ENCODE measurements at regions not wholly inside any gene's neighbourhood (a gene's known extent, or its start where the extent isn't known, plus 50 kb on each side); places are given as distances from the start of the nearest gene placed in this dataset.

- DNase-seq (ENCODE audit: low read depth in 1 of 2, low spot score in 2 of 2) (no peak), FAIRE-seq (no peak)
- Histone ChIP-seq H2BK15ac (ENCODE audit: low read length) (no peak overlapping the region), H3K4ac (replicated peaks; ENCODE audit: insufficient read length, low read depth, low read length) (no peak overlapping the region), H3K23me2 (ENCODE audit: low read depth, low read length) (no peaks in the 10 kb centered on the region), H3K56ac (replicated peaks; ENCODE audit: insufficient read length, low read depth, low read length) (no peak overlapping the region), H3K23ac (ENCODE audit: insufficient read length) (no peak overlapping the region), H3K14ac (ENCODE audit: insufficient read length) (no peak overlapping the region), H3K9ac (replicated peaks in 1 of 4; ENCODE audit: extremely low read depth in 1 of 4, low read depth in 3 of 4, low read length in 3 of 4) (no peak overlapping the region), H2BK5ac (ENCODE audit: low read depth, low read length) (no peak overlapping the region), H4K20me1 (replicated peaks in 1 of 2; ENCODE audit: control insufficient read depth in 1 of 2, insufficient read depth in 2 of 2, low read length in 2 of 2) (no peaks in the 10 kb centered on the region), H3K4me1 (replicated peaks in 1 of 4; ENCODE audit: control insufficient read depth in 3 of 4, insufficient read depth in 4 of 4, low read length in 3 of 4) (no peaks in the 10 kb centered on the region), H2BK120ac (replicated peaks; ENCODE audit: low read depth, low read length) (no peak overlapping the region), H3K27ac (ENCODE audit: low read depth, low read length) (no peak overlapping the region), H3K9me3 (ENCODE audit: insufficient read depth in 2 of 2, low read depth in 1 of 2, low read length in 1 of 2) (no peaks in the 10 kb centered on the region), H4K5ac (ENCODE audit: insufficient read length, low read depth, low read length) (no peak overlapping the region), H4K91ac (replicated peaks; ENCODE audit: insufficient read length, low read length) (no peak overlapping the region), H4K8ac (ENCODE audit: extremely low read depth, insufficient read depth, low read length) (no peak overlapping the region), H3K79me1 (ENCODE audit: low read depth, low read length) (no peaks in the 10 kb centered on the region), H3K18ac (ENCODE audit: extremely low read depth, low read length) (no peak overlapping the region), H3K4me3 (ENCODE audit: extremely low read depth in 1 of 4, insufficient read depth in 2 of 4, low read depth in 3 of 4, low read length in 4 of 4) (no peak overlapping the region), H2AK5ac (ENCODE audit: low read depth, low read length) (no peak overlapping the region), H2BK20ac (ENCODE audit: low read length) (no peak overlapping the region), H3K4me2 (ENCODE audit: insufficient read depth in 1 of 2, low read depth in 2 of 2, low read length in 2 of 2) (no peak overlapping the region), H2BK12ac (ENCODE audit: low read depth, low read length) (no peak overlapping the region), H3K27me3 (replicated peaks in 1 of 4; ENCODE audit: control insufficient read depth in 3 of 4, extremely low read depth in 1 of 4, insufficient read depth in 3 of 4, low read length in 3 of 4) (no peaks in the 10 kb centered on the region), H3K36me3 (ENCODE audit: control insufficient read depth in 2 of 4, insufficient read depth in 4 of 4, low read length in 3 of 4) (no peaks in the 10 kb centered on the region), H3K79me2 (ENCODE audit: control insufficient read depth in 1 of 2, insufficient read depth in 2 of 2, low read length in 2 of 2) (no peaks in the 10 kb centered on the region), H2AFZ (ENCODE audit: low read length) (no peak overlapping the region)
- ChIA-PET POLR2A (ENCODE audit: partially characterized antibody) (no interaction called here), CTCF (ENCODE audit: partially characterized antibody) (no interaction called here)
- no peak for TF ChIP-seq CBX8 (IDR thresholded peaks at IDR 0.05; ENCODE audit: borderline replicate concordance, low read depth, low read length)
- no peak for TF ChIP-seq EZH2 (IDR thresholded peaks at IDR 0.05; ENCODE audit: low read depth, low read length, severe bottlenecking)
- TF ChIP-seq CTCF (IDR thresholded peaks at IDR 0.05; ENCODE audit: control extremely low read depth in 1 of 3, insufficient read depth in 1 of 3, low read depth in 1 of 3, low read length in 3 of 3): no peak
- WGBS, 2 experiments (ENCODE audit: extremely low coverage in 1 of 2, insufficient coverage in 1 of 2, insufficient read length in 1 of 2, insufficient replicate concordance in 2 of 2, low coverage in 1 of 2, low lambda C conversion rate in 2 of 2, missing lambda C conversion rate in 1 of 2): 87% methylated on average over 3 of the region's 3 CpGs; no CpG with 5 or more reads in 1 of the 2 experiments
Observed at GRCh38 chr13:86121881-86122280, 322.7 kb upstream of the SLITRK6 start.
